ENCODE measurements at regions not wholly inside any gene's neighbourhood (a gene's known extent, or its start where the extent isn't known, plus 50 kb on each side); places are given as distances from the start of the nearest gene placed in this dataset.

GRCh38 chr7:31448649-31449048 is 65.2 kb upstream of the ITPRID1 start:
- H3K9me3 Mint-ChIP-seq, result no peaks in the 10 kb centered on the region; a peak in 1 of 5 replicates

More at GRCh38 chr7:31448649-31449048, 65.2 kb upstream of the ITPRID1 start:
- Histone ChIP-seq H3T11ph (ENCODE audit: low read length) (no peak overlapping the region), H2BK12ac (ENCODE audit: insufficient read length, low read depth, low read length) (no peak overlapping the region), H3K79me1 (ENCODE audit: insufficient read depth, low read depth, low read length, poor library complexity, severe bottlenecking) (no peaks in the 10 kb centered on the region), H2BK120ac (ENCODE audit: low read depth, low read length, poor library complexity, severe bottlenecking) (no peak overlapping the region), H3K4me2 (ENCODE audit: insufficient read depth, insufficient read length, low read length) (no peak overlapping the region), H3K4me1 (ENCODE audit: insufficient read depth, low read length) (no peaks in the 10 kb centered on the region), H4K91ac (ENCODE audit: insufficient read length, low read depth, low read length) (no peak overlapping the region), H3K4ac (ENCODE audit: low read depth, low read length) (no peak overlapping the region), H3K23ac (ENCODE audit: insufficient read length, low read depth, low read length) (no peak overlapping the region), H3K56ac (ENCODE audit: insufficient read length, low read depth, low read length) (no peak overlapping the region), H4K5ac (ENCODE audit: insufficient read length, low read depth, low read length) (no peak overlapping the region), H3K9ac (ENCODE audit: extremely low read depth, insufficient read length, low read length) (no peak overlapping the region), H3K79me2 (ENCODE audit: insufficient read depth, low read length) (no peaks in the 10 kb centered on the region), H2BK15ac (ENCODE audit: low read depth, low read length) (no peak overlapping the region), H2AFZ (ENCODE audit: low read length) (no peak overlapping the region), H3K18ac (ENCODE audit: insufficient read length, low read depth, low read length) (no peak overlapping the region), H2BK20ac (ENCODE audit: low read depth, low read length, poor library complexity, severe bottlenecking) (no peak overlapping the region), H3K14ac (ENCODE audit: insufficient read depth, low read length) (no peak overlapping the region), H3K23me2 (ENCODE audit: insufficient read length, low read depth, low read length, poor library complexity, severe bottlenecking) (no peaks in the 10 kb centered on the region), H3K27me3 (ENCODE audit: insufficient read depth, low read length) (no peaks in the 10 kb centered on the region; the same call in 1 of the 2 replicates), H4K20me1 (ENCODE audit: control insufficient read depth, insufficient read depth, insufficient read length) (no peaks in the 10 kb centered on the region), H3K27ac (ENCODE audit: insufficient read length, low read depth, low read length) (no peak overlapping the region), H4K8ac (replicated peaks; ENCODE audit: insufficient read length, low read depth, low read length) (no peak overlapping the region), H2AK5ac (ENCODE audit: insufficient read length, low read length) (no peak overlapping the region), H3K9me3 (ENCODE audit: control insufficient read depth, low read depth, low read length) (no peaks in the 10 kb centered on the region), H2BK5ac (ENCODE audit: insufficient read length, low read length) (no peak overlapping the region)
- no peak for TF ChIP-seq CTCF (conservative IDR thresholded peaks at IDR 0.05)
- WGBS (ENCODE audit: extremely low coverage, insufficient read length, low lambda C conversion rate), result no CpG with 5 or more reads among the region's 1 CpG
- no peak overlapping the region for H3K27ac Mint-ChIP-seq
- no peak overlapping the region for H3K4me3 Mint-ChIP-seq
- peaks cover 0 to 12% (median 4%) of the 10 kb centered on the region in 3 experiments; a peak in 2 of 7 replicates for H3K36me3 Mint-ChIP-seq (ENCODE audit: insufficient read depth in 1 of 3, low read depth in 3 of 3)
- peaks cover 9 to 13% of the 10 kb centered on the region in 2 experiments for H3K4me1 Mint-ChIP-seq
- H3K27me3 Mint-ChIP-seq (ENCODE audit: low read depth), result peaks cover 25% of the 10 kb centered on the region
- no peak for DNase-seq
